Neuron (in vitro differentiated cells): ENCODE measurements at regions not wholly inside any gene's neighbourhood (a gene's known extent, or its start where the extent isn't known, plus 50 kb on each side); places are given as distances from the start of the nearest gene placed in this dataset.
A peak's percentile ranks its signal among the peaks of the same experiment; 100 is the strongest.

Experiments used
- H2AFZ ChIP-seq: one replicate; pipeline ENCODE4 v1.6.1; 2013; ENCODE audit warnings: low read depth, mild to moderate bottlenecking, inconsistent platforms, low read length, moderate library complexity
- H3K27me3 ChIP-seq: one replicate; pipeline ENCODE4 v1.6.1; 2013; ENCODE audit warnings: low read length; ENCODE audit not compliant: insufficient read depth
- H3K36me3 ChIP-seq: one replicate; pipeline ENCODE4 v1.6.1; 2013; ENCODE audit warnings: low read length; ENCODE audit not compliant: insufficient read depth
- H3K4me1 ChIP-seq: one replicate; pipeline ENCODE4 v1.6.1; 2013; ENCODE audit warnings: low read length; ENCODE audit not compliant: insufficient read depth
- H3K4me3 ChIP-seq: 2 replicates; pipeline ENCODE4 v1.5.1; 2013; ENCODE audit warnings: mild to moderate bottlenecking, low read length, moderate library complexity
- H3K9me3 ChIP-seq: one replicate; pipeline ENCODE4 v1.6.1; 2013; ENCODE audit warnings: low read length

GRCh38 chr7:79723833-79724618 is 270.6 kb upstream of the MAGI2 start:
- no peaks in the 10 kb centered on the region for H3K27me3 ChIP-seq
- no peaks in the 10 kb centered on the region for H3K9me3 ChIP-seq
- H3K4me1 ChIP-seq, result no peaks in the 10 kb centered on the region
- no peak overlapping the region for H3K4me3 ChIP-seq
- no peaks in the 10 kb centered on the region for H3K36me3 ChIP-seq
- no peak overlapping the region for H2AFZ ChIP-seq

- Histone ChIP-seq H3K27me3 (no peaks in the 10 kb centered on the region), H3K36me3 (no peaks in the 10 kb centered on the region), H2AFZ (no peak overlapping the region), H3K9me3 (no peaks in the 10 kb centered on the region), H3K4me3 (no peak overlapping the region), H3K4me1 (no peaks in the 10 kb centered on the region)
Measured at GRCh38 chr7:79722217-79722616, 268.8 kb upstream of the MAGI2 start.

- no peaks in the 10 kb centered on the region for H3K9me3 ChIP-seq
- H3K36me3 ChIP-seq, result no peaks in the 10 kb centered on the region
- no peak overlapping the region for H2AFZ ChIP-seq
- no peaks in the 10 kb centered on the region for H3K27me3 ChIP-seq
- H3K4me1 ChIP-seq, result no peaks in the 10 kb centered on the region
- no peak overlapping the region for H3K4me3 ChIP-seq
Measured at GRCh38 chr7:79719216-79719615, 265.7 kb upstream of the MAGI2 start.

- Histone ChIP-seq H2AFZ (no peak overlapping the region), H3K36me3 (no peaks in the 10 kb centered on the region), H3K4me3 (no peak overlapping the region), H3K9me3 (no peaks in the 10 kb centered on the region), H3K4me1 (peaks cover 17% of the 10 kb centered on the region), H3K27me3 (no peaks in the 10 kb centered on the region)
Measured at GRCh38 chr7:79716329-79716728, 262.9 kb upstream of the MAGI2 start.

- Histone ChIP-seq H3K36me3 (no peaks in the 10 kb centered on the region), H3K9me3 (no peaks in the 10 kb centered on the region), H3K27me3 (no peaks in the 10 kb centered on the region), H3K4me3 (no peak overlapping the region), H2AFZ (no peak overlapping the region), H3K4me1 (peaks cover 23% of the 10 kb centered on the region)
Measured at GRCh38 chr7:79714081-79714480, 260.6 kb upstream of the MAGI2 start.

GRCh38 chr7:79713276-79713675 is 259.8 kb upstream of the MAGI2 start:
- Histone ChIP-seq H3K27me3 (no peaks in the 10 kb centered on the region), H2AFZ (no peak overlapping the region), H3K4me3 (no peak overlapping the region), H3K4me1 (peaks cover 23% of the 10 kb centered on the region), H3K9me3 (no peaks in the 10 kb centered on the region), H3K36me3 (no peaks in the 10 kb centered on the region)

- no peaks in the 10 kb centered on the region for H3K27me3 ChIP-seq
Measured at GRCh38 chr7:79711660-79712059, 258.2 kb upstream of the MAGI2 start.

GRCh38 chr7:79709574-79710409 is 256.3 kb upstream of the MAGI2 start:
- Histone ChIP-seq H3K9me3 (no peaks in the 10 kb centered on the region), H3K36me3 (no peaks in the 10 kb centered on the region), H3K4me1 (peaks cover 23% of the 10 kb centered on the region), H3K27me3 (no peaks in the 10 kb centered on the region), H2AFZ (peak overlapping the region; percentile 36), H3K4me3 (no peak overlapping the region)

More at GRCh38 chr7:79711660-79712059, 258.2 kb upstream of the MAGI2 start:
- Histone ChIP-seq H3K4me3 (no peak overlapping the region), H3K4me1 (peaks cover 23% of the 10 kb centered on the region), H2AFZ (no peak overlapping the region), H3K36me3 (no peaks in the 10 kb centered on the region), H3K9me3 (no peaks in the 10 kb centered on the region)

GRCh38 chr7:79702116-79702515 is 248.6 kb upstream of the MAGI2 start:
- no peaks in the 10 kb centered on the region for H3K36me3 ChIP-seq
- no peak overlapping the region for H3K4me3 ChIP-seq
- H3K4me1 ChIP-seq, result no peaks in the 10 kb centered on the region
- no peaks in the 10 kb centered on the region for H3K27me3 ChIP-seq
- no peaks in the 10 kb centered on the region for H3K9me3 ChIP-seq
- H2AFZ ChIP-seq, result no peak overlapping the region

- no peak overlapping the region for H3K4me3 ChIP-seq
- no peaks in the 10 kb centered on the region for H3K4me1 ChIP-seq
- H3K36me3 ChIP-seq, result no peaks in the 10 kb centered on the region
Measured at GRCh38 chr7:79692015-79692414, 238.5 kb upstream of the MAGI2 start.

GRCh38 chr7:79691074-79691473 is 237.6 kb upstream of the MAGI2 start:
- Histone ChIP-seq H2AFZ (no peak overlapping the region), H3K9me3 (no peaks in the 10 kb centered on the region), H3K4me3 (no peak overlapping the region), H3K4me1 (no peaks in the 10 kb centered on the region), H3K27me3 (no peaks in the 10 kb centered on the region), H3K36me3 (no peaks in the 10 kb centered on the region)

More at GRCh38 chr7:79692015-79692414, 238.5 kb upstream of the MAGI2 start:
- Histone ChIP-seq H2AFZ (no peak overlapping the region), H3K9me3 (no peaks in the 10 kb centered on the region), H3K27me3 (no peaks in the 10 kb centered on the region)

- Histone ChIP-seq H3K9me3 (no peaks in the 10 kb centered on the region), H3K4me1 (no peaks in the 10 kb centered on the region), H2AFZ (no peak overlapping the region), H3K4me3 (no peak overlapping the region), H3K27me3 (no peaks in the 10 kb centered on the region), H3K36me3 (no peaks in the 10 kb centered on the region)
Measured at GRCh38 chr7:79684384-79684783, 230.9 kb upstream of the MAGI2 start.

GRCh38 chr7:79683916-79684315 is 230.4 kb upstream of the MAGI2 start:
- H3K27me3 ChIP-seq, result no peaks in the 10 kb centered on the region
- H3K4me3 ChIP-seq, result no peak overlapping the region
- H3K9me3 ChIP-seq, result no peaks in the 10 kb centered on the region
- no peaks in the 10 kb centered on the region for H3K4me1 ChIP-seq
- H2AFZ ChIP-seq, result no peak overlapping the region
- H3K36me3 ChIP-seq, result no peaks in the 10 kb centered on the region
